ENCODE measurements at regions not wholly inside any gene's neighbourhood (a gene's known extent, or its start where the extent isn't known, plus 50 kb on each side); places are given as distances from the start of the nearest gene placed in this dataset.
A peak's percentile ranks its signal among the peaks of the same experiment; 100 is the strongest.

- DNase-seq: no peak
Measured at GRCh38 chr1:81242103-81242502, 558.6 kb upstream of the ADGRL2 start.

- DNase-seq: no peak
Measured at GRCh38 chr1:81238129-81238528, 562.6 kb upstream of the ADGRL2 start.

- DNase-seq: peak; percentile 22
Measured at GRCh38 chr1:81237473-81238089, 563.2 kb upstream of the ADGRL2 start.

GRCh38 chr1:81234237-81234636 lies 566.5 kb upstream of the ADGRL2 start:
- DNase-seq: no peak

GRCh38 chr1:81233591-81233990 lies 567.1 kb upstream of the ADGRL2 start:
- no peak for DNase-seq

- no peak for DNase-seq
Measured at GRCh38 chr1:81232420-81232819, 568.3 kb upstream of the ADGRL2 start.

- DNase-seq: no peak
Measured at GRCh38 chr1:81231729-81232038, 569.0 kb upstream of the ADGRL2 start.

- DNase-seq: no peak
Measured at GRCh38 chr1:81230983-81231728, 569.6 kb upstream of the ADGRL2 start.

GRCh38 chr1:81228926-81229325 lies 571.8 kb upstream of the ADGRL2 start:
- no peak for DNase-seq

- DNase-seq: no peak
Measured at GRCh38 chr1:81226603-81226928, 574.2 kb upstream of the ADGRL2 start.

- no peak for DNase-seq
Measured at GRCh38 chr1:81225789-81226602, 574.7 kb upstream of the ADGRL2 start.

- no peak for DNase-seq
Measured at GRCh38 chr1:81224222-81224621, 576.5 kb upstream of the ADGRL2 start.

- no peak for DNase-seq
Measured at GRCh38 chr1:81221564-81221963, 579.2 kb upstream of the ADGRL2 start.

GRCh38 chr1:81220614-81221071 lies 580.1 kb upstream of the ADGRL2 start:
- no peak for DNase-seq

GRCh38 chr1:81217058-81217457 lies 583.7 kb upstream of the ADGRL2 start:
- no peak for DNase-seq

- DNase-seq: no peak
Measured at GRCh38 chr1:81213279-81213678, 587.5 kb upstream of the ADGRL2 start.

GRCh38 chr1:81209461-81209860 lies 591.3 kb upstream of the ADGRL2 start:
- DNase-seq: no peak

- no peak for DNase-seq
Measured at GRCh38 chr1:81208441-81208840, 592.3 kb upstream of the ADGRL2 start.

GRCh38 chr1:81205956-81206355 lies 594.8 kb upstream of the ADGRL2 start:
- no peak for DNase-seq

GRCh38 chr1:81201779-81202178 lies 599.0 kb upstream of the ADGRL2 start:
- DNase-seq: no peak

- DNase-seq: no peak
Measured at GRCh38 chr1:81197591-81197990, 603.1 kb upstream of the ADGRL2 start.

- DNase-seq: no peak
Measured at GRCh38 chr1:81192647-81193642, 607.8 kb upstream of the ADGRL2 start.

GRCh38 chr1:81190003-81190402 lies 610.7 kb upstream of the ADGRL2 start:
- no peak for DNase-seq

All from NCI-H345 (cell line).